ENCODE measurements at regions not wholly inside any gene's neighbourhood (a gene's known extent, or its start where the extent isn't known, plus 50 kb on each side); places are given as distances from the start of the nearest gene placed in this dataset. TPM values are rescaled to one million over a fixed set of nuclear protein-coding genes. Genes with fewer than 3 reads are reported as not detected.

Small RNA genes lying in the stretch of these regions (microRNA-seq; reads per million reads assigned to microRNA genes)
- not detected for gene MIR4261
